ENCODE measurements at regions not wholly inside any gene's neighbourhood (a gene's known extent, or its start where the extent isn't known, plus 50 kb on each side); places are given as distances from the start of the nearest gene placed in this dataset.

DNA sequence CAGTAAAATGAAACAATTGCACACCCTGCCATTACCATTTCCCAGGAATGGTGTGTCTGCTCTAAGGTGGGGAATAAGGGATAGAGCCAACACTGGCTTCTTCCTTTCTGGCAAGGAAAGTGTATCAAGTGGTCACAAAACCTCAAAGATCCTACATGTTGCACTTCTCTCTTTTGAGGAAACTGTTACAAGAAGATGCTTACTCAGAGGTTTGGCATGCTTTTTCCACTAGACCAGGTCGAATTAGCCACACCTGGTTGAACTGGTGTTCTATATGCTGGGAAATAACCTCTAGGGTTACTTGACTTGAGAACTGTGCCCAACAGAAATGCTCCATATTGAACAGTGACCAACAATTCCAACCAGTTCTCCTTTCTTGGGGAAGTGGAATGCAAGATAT, 102.9 kb downstream of the LRRN1 start:
- Histone ChIP-seq H3K27me3 (replicated peaks in 1 of 4; ENCODE audit: control extremely low read depth in 1 of 4, control insufficient read depth in 3 of 4, insufficient read depth in 4 of 4, low read length in 3 of 4) (no peaks in the 10 kb centered on the region), H3K4me1 (ENCODE audit: control insufficient read depth in 2 of 2, insufficient read depth in 2 of 2, low read length in 2 of 2) (no peaks in the 10 kb centered on the region), H3K9me3 (ENCODE audit: control extremely low read depth in 1 of 3, control insufficient read depth in 2 of 3, insufficient read depth in 1 of 3, low read length in 2 of 3) (no peaks in the 10 kb centered on the region), H4K20me1 (ENCODE audit: control insufficient read depth, insufficient read depth, low read length, poor library complexity, severe bottlenecking) (no peaks in the 10 kb centered on the region), H2AFZ (ENCODE audit: insufficient read depth, low read depth, low read length, poor library complexity, severe bottlenecking) (no peak overlapping the region), H3K4me3 (ENCODE audit: control extremely low read depth in 1 of 5, extremely low read depth in 1 of 5, insufficient read depth in 1 of 5, low read depth in 2 of 5, low read length in 4 of 5) (no peak overlapping the region), H3K79me2 (ENCODE audit: control insufficient read depth, insufficient read depth, low read length) (no peaks in the 10 kb centered on the region), H3K27ac (ENCODE audit: low read length in 2 of 2) (no peak overlapping the region), H3K36me3 (replicated peaks in 1 of 2; ENCODE audit: control extremely low read depth in 1 of 2, control insufficient read depth in 1 of 2, extremely low read depth in 1 of 2, insufficient read depth in 2 of 2, low read length in 1 of 2) (no peaks in the 10 kb centered on the region), H3K9ac (ENCODE audit: low read length) (no peak overlapping the region), H3K4me2 (replicated peaks; ENCODE audit: low read depth, low read length, poor library complexity, severe bottlenecking) (no peak overlapping the region)
- DNase-seq = no peak
- Mint-ChIP-seq H3K4me1 (no peaks in the 10 kb centered on the region), H3K27me3 (no peaks in the 10 kb centered on the region), H3K27ac (no peak overlapping the region), H3K4me3 (no peak overlapping the region), H3K9me3 (ENCODE audit: insufficient read depth) (no peaks in the 10 kb centered on the region)
- ChIA-PET CTCF (no interaction called here), POLR2A (no interaction called here)
- TF ChIP-seq CTCF (IDR thresholded peaks at IDR 0.05) = no peak
- no peak for ATAC-seq (ENCODE audit: low read depth)
- intact Hi-C loops (cut with micrococcal nuclease) = no loop called here
- no CpG with 5 or more reads among the region's 1 CpG for WGBS (ENCODE audit: insufficient coverage)

- no peak overlapping the region for H3K9ac ChIP-seq (ENCODE audit: low read length)
- WGBS (ENCODE audit: insufficient coverage) = 100% methylated on average over 1 of the region's 3 CpGs
- H3K4me2 ChIP-seq (replicated peaks; ENCODE audit: low read depth, low read length, poor library complexity, severe bottlenecking) = no peak overlapping the region
- H3K36me3 ChIP-seq (replicated peaks in 1 of 2; ENCODE audit: control extremely low read depth in 1 of 2, control insufficient read depth in 1 of 2, extremely low read depth in 1 of 2, insufficient read depth in 2 of 2, low read length in 1 of 2) = no peaks in the 10 kb centered on the region
- no peak overlapping the region for H3K27ac ChIP-seq (ENCODE audit: low read length in 2 of 2)
- ATAC-seq (ENCODE audit: low read depth) (no peak), DNase-seq (no peak)
- no peaks in the 10 kb centered on the region for H3K79me2 ChIP-seq (ENCODE audit: control insufficient read depth, insufficient read depth, low read length)
- no peak overlapping the region for H2AFZ ChIP-seq (ENCODE audit: insufficient read depth, low read depth, low read length, poor library complexity, severe bottlenecking)
- no peaks in the 10 kb centered on the region for H3K27me3 ChIP-seq (replicated peaks in 1 of 4; ENCODE audit: control extremely low read depth in 1 of 4, control insufficient read depth in 3 of 4, insufficient read depth in 4 of 4, low read length in 3 of 4)
- Mint-ChIP-seq H3K27ac (no peak overlapping the region), H3K4me3 (no peak overlapping the region), H3K9me3 (ENCODE audit: insufficient read depth) (no peaks in the 10 kb centered on the region), H3K27me3 (no peaks in the 10 kb centered on the region), H3K4me1 (no peaks in the 10 kb centered on the region)
- no peak overlapping the region for H3K4me3 ChIP-seq (ENCODE audit: control extremely low read depth in 1 of 5, extremely low read depth in 1 of 5, insufficient read depth in 1 of 5, low read depth in 2 of 5, low read length in 4 of 5)
- POLR2A ChIA-PET = no interaction called here
- no peaks in the 10 kb centered on the region for H3K9me3 ChIP-seq (ENCODE audit: control extremely low read depth in 1 of 3, control insufficient read depth in 2 of 3, insufficient read depth in 1 of 3, low read length in 2 of 3)
- H4K20me1 ChIP-seq (ENCODE audit: control insufficient read depth, insufficient read depth, low read length, poor library complexity, severe bottlenecking) = no peaks in the 10 kb centered on the region
- intact Hi-C loops (cut with micrococcal nuclease) = no loop called here
- TF ChIP-seq CTCF (IDR thresholded peaks at IDR 0.05) = no peak
- no peak for TF ChIP-seq EZH2 (IDR thresholded peaks at IDR 0.05; ENCODE audit: borderline replicate concordance, insufficient read depth, low read depth, low read length, poor library complexity, severe bottlenecking)
- CTCF ChIA-PET = no interaction called here
- H3K4me1 ChIP-seq (ENCODE audit: control insufficient read depth in 2 of 2, insufficient read depth in 2 of 2, low read length in 2 of 2) = no peaks in the 10 kb centered on the region
Observed at GRCh38 chr3:3906171-3906570, 106.9 kb downstream of the LRRN1 start.

All from B cell (primary cell).